GM12878 (cell line): ENCODE measurements at regions not wholly inside any gene's neighbourhood (a gene's known extent, or its start where the extent isn't known, plus 50 kb on each side); places are given as distances from the start of the nearest gene placed in this dataset.

Source experiments
- ATAC-seq: fragments of 200-7000 bp; cut with Tn5 transposase; 3 replicates; pipeline ENCODE4 v1.9.1; 2020; ENCODE audit warnings: mild to moderate bottlenecking, moderate library complexity
- BruUV-seq: library from RNA; stranded (reverse); fragments of 400-500 nt; replicated peaks from 2 replicates; lab custom pipeline; 2021; lab: Mats Ljungman, UMichigan
- CTCF ChIA-PET: fragments of 300-600 bp; sonication (Branson Sonifier 250); formaldehyde crosslinking; extraction: SDS; loops from one replicate; lab custom pipeline; 2021; ENCODE audit warnings: inconsistent platforms; lab: Yijun Ruan, JAX
- POLR2A ChIA-PET: fragments of 350-600 bp; formaldehyde crosslinking; extraction: SDS; loops from one replicate; lab custom pipeline; 2021; ENCODE audit warnings: inconsistent platforms; lab: Charles Lee
- RAD21 ChIA-PET: fragments of 300-600 bp; sonication (Branson Sonifier 250); formaldehyde crosslinking; loops from one replicate; lab custom pipeline; 2023; ENCODE audit warnings: antibody characterized with exemption; ENCODE audit not compliant: unreplicated experiment; lab: Charles Lee
- SMC1A ChIA-PET: fragments of 300-600 bp; sonication (Branson Sonifier 250); formaldehyde crosslinking; loops from one replicate; lab custom pipeline; 2023; ENCODE audit not compliant: unreplicated experiment, uncharacterized antibody; lab: Charles Lee
- DNase-seq: peaks from one replicate; pipeline ENCODE4 v3.0.0-alpha.2; 2011; ENCODE audit warnings: low read depth, low spot score
- FAIRE-seq: peaks from 3 replicates; lab custom pipeline; 2011; peaks lifted over from hg19 to GRCh38; lab: Jason Lieb, UNC
- H2AFZ ChIP-seq: 2 replicates; pipeline ENCODE4 v1.6.0; 2011; ENCODE audit warnings: low read depth, low read length, control low read depth; ENCODE audit not compliant: control insufficient read depth
- H3K27ac ChIP-seq: 2 replicates; pipeline ENCODE4 v1.5.1; 2011; ENCODE audit warnings: control low read depth; ENCODE audit not compliant: control insufficient read depth, insufficient read depth
- H3K27me3 ChIP-seq, 2 experiments: replicated peaks in 1 of 2; 2 replicates each; pipeline versions ENCODE4 v1.6.0 to v1.6.1; 2011; ENCODE audit warnings: low read length in 1 of 2; ENCODE audit not compliant: control insufficient read depth in 2 of 2, insufficient read depth in 2 of 2
- H3K36me3 ChIP-seq, 2 experiments: 2 replicates each; pipeline ENCODE4 v1.5.1; 2011; ENCODE audit warnings: low read length in 1 of 2; ENCODE audit not compliant: control insufficient read depth in 2 of 2, insufficient read depth in 2 of 2
- H3K4me1 ChIP-seq: 2 replicates; pipeline ENCODE4 v1.6.1; 2011; ENCODE audit warnings: mild to moderate bottlenecking, low read length, moderate library complexity, mixed read lengths; ENCODE audit not compliant: control insufficient read depth, insufficient read depth
- H3K4me2 ChIP-seq: 2 replicates; pipeline ENCODE4 v1.6.0; 2011; ENCODE audit warnings: control low read depth; ENCODE audit not compliant: control insufficient read depth, insufficient read depth
- H3K4me3 ChIP-seq: fragments of 200-600 bp; sonication (generic); 2 replicates; pipeline ENCODE4 v1.5.1; 2016
- H3K79me2 ChIP-seq: 2 replicates; pipeline ENCODE4 v1.6.0; 2011; ENCODE audit warnings: low read length; ENCODE audit not compliant: control insufficient read depth, insufficient read depth
- H3K9ac ChIP-seq: 2 replicates; pipeline ENCODE4 v1.8.0; 2011; ENCODE audit warnings: low read length, control low read depth, mixed read lengths; ENCODE audit not compliant: control insufficient read depth, insufficient read depth
- H3K9me3 ChIP-seq: replicated peaks from 3 replicates; pipeline ENCODE4 v1.5.1; 2011; ENCODE audit warnings: mild to moderate bottlenecking, low read length; ENCODE audit not compliant: control insufficient read depth, insufficient read depth
- H4K20me1 ChIP-seq: 2 replicates; pipeline ENCODE4 v1.6.0; 2011; ENCODE audit not compliant: control insufficient read depth, insufficient read depth
- BMI1 ChIP-seq: fragments of 450-650 bp; IDR thresholded peaks from 2 replicates; pipeline ENCODE4 v1.6.1; 2016; ENCODE audit warnings: mild to moderate bottlenecking, moderate library complexity, borderline replicate concordance
- EP300 ChIP-seq, 2 experiments: fragments of 150-350 bp in 1 of 2; IDR thresholded peaks; 2 replicates each; pipeline ENCODE4 v1.6.1; 2011 to 2012; ENCODE audit warnings: low read depth in 2 of 2, low read length in 2 of 2, borderline replicate concordance in 1 of 2, improper control_type of control experiment in 1 of 2, inconsistent platforms in 1 of 2; ENCODE audit not compliant: control insufficient read depth in 1 of 2
- SPI1 ChIP-seq: IDR thresholded peaks from 2 replicates; pipeline ENCODE4 v1.6.1; 2011; ENCODE audit warnings: low read depth, mild to moderate bottlenecking, low read length, moderate library complexity, borderline replicate concordance; ENCODE audit not compliant: insufficient read depth
- USF1 ChIP-seq: IDR thresholded peaks from 2 replicates; pipeline ENCODE4 v1.6.1; 2011; ENCODE audit warnings: borderline replicate concordance, low read depth, mild to moderate bottlenecking, moderate library complexity, mixed read lengths, low read length; ENCODE audit not compliant: insufficient read depth; ENCODE audit errors: extremely low read length
- ZNF622 ChIP-seq: fragments of 450-650 bp; IDR thresholded peaks from 2 replicates; pipeline ENCODE4 v1.6.1; 2017; ENCODE audit warnings: mild to moderate bottlenecking, inconsistent platforms
- WGBS: methylation state at CpG from one replicate; pipeline ENCODE4 v1.1.6; 2016; ENCODE audit warnings: low lambda C conversion rate; ENCODE audit not compliant: insufficient replicate concordance, insufficient coverage; ENCODE audit errors: missing lambda C conversion rate; 5-methylcytosine and 5-hydroxymethylcytosine counted together
- in situ Hi-C: fragments of 300-500 bp; cut with MboI; formaldehyde crosslinking; loops from 9 replicates; pipeline ENCODE4 v1.14.3; 2018; ENCODE audit warnings: mixed read lengths
- intact Hi-C: fragments of 100-400 bp; cut with micrococcal nuclease; formaldehyde crosslinking; loops from one replicate; pipeline ENCODE4 v1.14.2; 2022; ENCODE audit not compliant: unreplicated experiment

- TF ChIP-seq USF1: no peak
These were observed 98.8 kb upstream of the TMEM18 start (continued) for GRCh38 chr2:776038-776437.

- no peaks in the 10 kb centered on the region; a peak in 1 of 4 replicates for H3K27me3 ChIP-seq
- no peaks in the 10 kb centered on the region; the same call in 2 of the 3 replicates for H3K9me3 ChIP-seq
- no peaks in the 10 kb centered on the region for H4K20me1 ChIP-seq
- no peak for ATAC-seq
- H3K4me2 ChIP-seq: no peak overlapping the region
- H3K4me3 ChIP-seq: no peak overlapping the region
- no peaks in the 10 kb centered on the region for H3K36me3 ChIP-seq
- DNase-seq: no peak
- TF ChIP-seq BMI1 (no peak), SPI1 (no peak), ZNF622 (no peak), EP300 (IDR thresholded peaks at IDR 0.05; ENCODE audit: borderline replicate concordance in 1 of 2, control insufficient read depth in 1 of 2, low read depth in 2 of 2, low read length in 2 of 2) (no peak)
- 31% methylated on average over 6 of the region's 7 CpGs for WGBS
- ChIA-PET SMC1A (no interaction called here), RAD21 (no interaction called here), POLR2A (no interaction called here), CTCF (no interaction called here)
- in situ Hi-C loops (no loop called here), intact Hi-C loops (no loop called here)
- no peak overlapping the region for H3K9ac ChIP-seq
- BruUV-seq: no TSS peak
- no peaks in the 10 kb centered on the region for H3K4me1 ChIP-seq
- H3K79me2 ChIP-seq: no peaks in the 10 kb centered on the region
- H3K27ac ChIP-seq: no peak overlapping the region
- no peak overlapping the region for H2AFZ ChIP-seq
- no peak for FAIRE-seq
These were observed 97.2 kb upstream of the TMEM18 start for GRCh38 chr2:774436-774835.
